EH (cell line): ENCODE measurements at regions not wholly inside any gene's neighbourhood (a gene's known extent, or its start where the extent isn't known, plus 50 kb on each side); places are given as distances from the start of the nearest gene placed in this dataset.
A peak's percentile ranks its signal among the peaks of the same experiment; 100 is the strongest.
"Not testable (repeated sequence)": the region's sequence is repeated elsewhere in the genome, so short reads cannot be mapped to it uniquely, and the experiment has no call there.

Experiments used
- DNase-seq: peaks from one replicate; pipeline ENCODE4 v3.0.0-alpha.2; 2015; ENCODE audit warnings: low read depth

DNA sequence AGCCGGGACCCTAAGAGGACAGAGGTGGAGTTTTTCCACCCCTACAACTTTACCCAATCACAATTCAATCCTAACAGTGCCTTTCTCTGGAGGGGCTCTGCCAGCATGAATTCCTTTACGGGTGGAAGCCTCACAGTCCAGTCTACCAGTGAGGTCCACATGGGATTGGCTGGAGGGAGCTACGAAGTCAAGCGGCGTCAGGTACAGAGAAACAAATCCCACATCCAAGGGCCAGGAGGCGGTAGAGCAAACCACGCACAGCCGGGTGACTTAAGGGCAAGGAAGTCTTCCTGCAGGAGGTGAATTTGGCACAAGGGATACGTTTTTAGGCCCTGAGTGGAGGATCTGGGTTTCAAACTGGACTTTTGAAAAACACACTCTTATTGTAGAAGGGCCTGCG, 199.6 kb downstream of the UQCRFS1 start:
- no peak for DNase-seq

DNA sequence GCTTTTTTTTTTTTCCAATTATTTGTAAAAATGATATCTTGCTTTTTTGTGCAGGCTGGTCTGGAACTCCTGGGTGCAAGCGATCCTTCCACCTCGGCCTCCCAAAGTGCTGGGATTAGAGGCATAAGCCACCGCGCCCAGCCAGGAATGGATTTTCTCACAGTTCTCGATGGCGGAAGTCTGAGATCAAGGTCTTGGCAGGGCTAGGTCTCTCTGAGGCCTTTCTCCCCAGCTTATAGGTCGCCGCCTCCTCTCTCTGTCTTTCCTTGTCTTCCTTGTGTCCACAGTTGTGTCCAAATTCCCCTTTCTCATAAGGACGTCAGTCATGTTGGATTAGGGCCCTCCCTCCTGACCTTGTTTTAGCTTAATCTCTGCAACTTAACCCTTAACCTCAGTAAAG, 200.5 kb downstream of the UQCRFS1 start:
- DNase-seq: no peak

DNA sequence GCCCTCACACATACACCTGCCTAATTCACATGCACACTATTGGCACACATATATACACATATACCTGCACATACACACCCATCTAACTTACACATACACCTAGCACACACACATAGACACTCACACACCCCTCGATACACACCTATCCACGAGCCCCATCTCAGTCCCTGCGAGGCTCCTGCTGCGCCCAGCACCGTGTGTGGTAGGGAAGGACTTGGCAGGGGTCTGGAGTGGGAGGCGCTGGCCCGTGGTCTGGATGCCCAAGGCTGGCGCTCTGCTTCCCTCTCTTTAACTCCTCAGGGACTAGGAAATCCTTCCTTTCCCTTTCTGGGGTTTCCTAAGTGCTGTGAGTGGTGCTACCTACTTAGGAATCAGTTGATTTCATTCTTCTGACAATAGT, 202.7 kb downstream of the UQCRFS1 start:
- DNase-seq: no peak

DNA sequence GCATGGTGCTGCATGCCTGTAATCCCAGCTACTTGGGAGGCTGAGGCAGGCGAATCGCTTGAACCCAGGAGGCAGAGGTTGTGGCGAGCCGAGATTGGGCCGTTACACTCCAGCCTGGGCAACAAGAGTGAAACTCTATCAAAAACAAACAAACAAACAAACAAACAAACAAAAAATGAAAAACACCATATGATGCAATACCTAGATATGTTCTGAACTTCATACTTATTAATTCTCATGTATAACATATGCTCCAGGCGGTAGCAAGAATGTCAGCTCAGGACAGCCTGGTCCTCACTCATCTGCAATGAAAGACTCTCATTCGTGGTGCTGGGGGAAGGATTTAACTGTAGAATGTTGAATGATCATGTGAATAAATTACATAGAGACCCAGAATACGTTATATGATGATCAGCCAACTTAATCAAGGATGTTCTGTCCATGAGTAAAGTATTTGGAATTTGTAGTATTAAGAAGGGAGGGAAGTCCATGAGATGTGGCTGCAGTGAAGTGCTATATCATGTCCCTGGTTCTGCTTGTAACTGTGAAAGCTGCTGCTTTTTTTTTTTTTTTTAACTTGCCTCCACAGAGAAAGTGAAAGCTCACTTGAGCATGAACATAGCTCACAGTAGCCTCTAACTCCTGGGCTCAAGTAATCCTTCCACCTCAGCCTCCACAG, 206.8 kb downstream of the UQCRFS1 start:
- peak; percentile 85 for DNase-seq

DNA sequence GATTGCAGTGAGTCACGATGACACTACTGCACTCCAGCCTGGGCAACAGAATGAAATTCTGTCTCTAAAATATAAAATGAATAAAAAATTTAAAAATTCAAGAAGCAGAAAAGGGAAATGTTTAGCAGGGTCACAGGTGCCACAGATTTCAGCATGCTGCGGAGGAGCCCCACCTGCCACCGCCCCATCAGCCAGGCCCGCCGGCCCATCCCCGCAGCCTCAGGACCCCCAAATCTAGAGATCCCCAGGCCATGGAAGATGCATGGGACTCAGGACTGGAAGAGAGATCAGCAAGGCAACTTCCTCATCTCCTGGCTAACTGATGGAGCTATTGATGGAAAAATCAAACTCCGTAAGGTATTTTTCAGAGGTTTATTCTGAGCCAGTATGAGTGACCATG, 208.2 kb downstream of the UQCRFS1 start:
- DNase-seq: no peak

DNA sequence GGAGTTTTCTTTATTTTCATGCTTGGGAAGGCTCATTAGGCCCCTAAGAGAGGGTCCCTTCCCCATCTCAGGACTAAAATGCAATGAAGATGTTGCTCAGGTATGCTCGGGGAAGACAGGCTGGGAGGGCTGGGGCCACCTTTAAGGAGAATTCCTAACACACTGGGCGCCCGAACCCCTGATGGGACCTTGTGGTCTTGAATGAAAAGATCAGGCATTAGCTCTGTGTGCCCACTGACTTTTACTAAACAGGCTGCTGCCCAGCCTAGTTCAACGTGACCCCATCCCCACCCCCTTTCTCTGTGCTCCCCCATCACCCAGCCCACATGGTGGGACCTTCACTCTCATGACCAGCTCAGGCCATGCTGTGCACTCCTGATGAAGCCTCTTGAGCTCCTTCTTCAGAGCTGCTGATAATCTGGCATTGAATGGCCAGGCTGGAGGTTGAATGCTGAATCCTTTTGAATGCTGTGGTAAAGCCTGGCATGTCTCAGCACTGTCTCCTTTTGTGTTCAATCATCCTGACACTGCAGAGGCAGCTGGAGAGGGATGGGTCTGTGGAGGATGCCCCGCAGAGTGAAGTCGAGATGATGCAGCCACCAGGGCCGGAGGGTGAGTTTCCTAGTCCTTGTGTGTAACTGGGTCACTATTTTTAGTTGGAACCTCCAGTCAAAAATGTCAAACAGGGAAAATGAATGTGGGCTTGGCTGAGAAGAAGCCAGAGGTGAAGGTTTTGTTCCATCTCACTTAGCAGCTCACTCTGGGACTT, 209.1 kb downstream of the UQCRFS1 start:
- peak; percentile 6 for DNase-seq

DNA sequence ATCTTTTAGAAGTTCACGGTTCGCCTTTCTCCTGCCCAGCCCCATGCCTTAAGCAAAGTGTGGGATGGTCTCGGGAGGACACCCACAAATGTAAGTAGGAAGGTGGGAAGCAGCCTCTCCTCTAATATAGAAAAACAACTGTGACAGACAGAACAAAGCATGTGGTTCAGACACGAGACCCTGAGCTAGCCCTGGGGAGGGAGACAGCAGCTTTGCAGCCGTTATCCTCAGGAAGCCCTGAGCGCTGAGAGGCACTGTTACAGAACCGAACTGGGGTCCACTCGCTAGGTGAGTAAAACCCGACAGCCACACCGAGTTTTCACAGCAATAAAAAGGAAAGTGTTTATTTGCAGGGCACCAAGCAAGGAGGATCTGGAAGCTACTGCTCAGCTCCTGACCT, 210.6 kb downstream of the UQCRFS1 start:
- DNase-seq: no peak

DNA sequence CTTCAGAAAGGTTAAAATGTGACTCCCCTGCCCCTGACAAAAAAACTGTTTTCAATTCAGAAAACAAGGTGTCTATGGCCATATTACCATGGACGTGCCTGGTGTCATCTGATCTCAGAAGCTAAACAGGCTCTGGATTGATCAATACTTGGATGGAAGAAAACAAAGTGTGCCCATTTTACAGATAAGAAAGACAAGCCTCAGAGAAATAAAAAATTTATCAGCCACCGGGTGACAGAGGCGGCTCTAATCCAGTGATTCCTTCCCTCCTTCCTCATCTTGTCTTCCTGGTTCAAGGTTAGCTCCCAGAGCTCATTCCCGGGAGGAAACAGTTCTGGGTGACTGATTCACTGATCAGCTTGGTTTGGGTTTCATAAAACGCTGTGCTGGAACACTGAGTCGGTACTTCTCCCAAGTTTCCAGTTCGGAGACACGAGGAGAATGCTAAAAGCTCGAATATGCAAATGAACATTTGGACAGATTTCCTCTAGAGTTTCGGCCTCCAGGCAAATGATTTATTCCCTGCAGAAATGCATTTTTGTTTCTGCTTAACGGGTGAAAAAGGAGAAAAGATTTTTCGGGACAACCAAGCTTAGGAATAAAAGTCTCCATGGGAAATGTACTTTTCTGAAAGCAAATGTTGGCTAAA, 211.2 kb downstream of the UQCRFS1 start:
- DNase-seq: peak; percentile 25

DNA sequence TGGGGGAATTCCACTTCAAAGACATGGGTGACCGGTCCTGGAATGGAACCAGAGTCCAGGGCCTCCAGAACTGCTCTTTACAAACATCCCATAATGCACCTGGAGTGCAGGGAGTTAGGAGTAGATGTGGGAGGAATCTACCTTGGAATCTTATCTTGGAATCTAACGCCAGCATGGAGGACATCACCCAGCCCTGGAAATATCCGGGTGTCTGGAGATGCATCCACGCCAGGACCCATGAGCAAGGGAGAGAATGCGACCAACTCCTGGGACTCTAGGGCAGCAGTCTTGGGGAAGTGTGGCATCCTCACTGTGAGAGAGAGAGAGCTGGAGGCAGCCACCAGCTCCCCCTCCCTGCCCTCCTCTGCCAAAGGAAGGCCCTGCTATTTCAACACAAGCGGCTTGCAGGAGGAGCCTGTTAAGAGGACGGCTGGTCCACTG, 211.8 kb downstream of the UQCRFS1 start:
- peak; percentile 37 for DNase-seq

DNA sequence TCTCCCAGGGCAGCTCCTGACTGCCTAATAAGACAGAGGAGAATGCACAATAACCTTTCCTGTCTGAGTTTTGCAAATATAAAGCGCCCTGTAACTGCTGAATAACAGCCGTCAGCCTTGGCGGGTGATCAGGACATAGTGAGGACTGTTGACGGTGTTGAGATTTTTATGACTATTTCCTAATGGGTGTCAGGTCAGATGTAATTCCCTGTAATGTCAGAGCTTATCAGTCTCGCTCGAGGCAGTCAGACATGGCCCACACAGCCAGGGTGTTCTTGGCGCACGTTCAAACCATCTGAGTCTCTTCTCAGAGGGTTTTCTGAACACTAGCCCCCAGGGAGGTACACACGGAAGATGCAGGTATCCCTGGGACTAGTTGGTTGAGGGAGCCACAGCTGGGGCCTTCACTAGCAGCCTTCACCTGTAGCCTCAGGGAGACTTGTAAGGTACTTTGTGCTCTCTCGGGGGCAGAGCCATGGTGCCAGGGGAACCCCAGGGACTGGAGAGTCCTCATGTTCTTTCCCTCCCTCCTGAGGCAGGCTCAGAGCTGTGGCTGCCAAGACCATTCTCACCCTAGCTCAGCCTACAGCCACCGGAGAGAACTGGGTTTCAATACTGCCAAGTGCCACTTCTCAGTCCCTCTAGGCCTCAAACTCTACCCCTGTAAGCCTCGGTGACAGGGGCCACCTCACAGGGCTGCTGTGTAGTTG, 213.1 kb downstream of the UQCRFS1 start:
- no peak for DNase-seq

DNA sequence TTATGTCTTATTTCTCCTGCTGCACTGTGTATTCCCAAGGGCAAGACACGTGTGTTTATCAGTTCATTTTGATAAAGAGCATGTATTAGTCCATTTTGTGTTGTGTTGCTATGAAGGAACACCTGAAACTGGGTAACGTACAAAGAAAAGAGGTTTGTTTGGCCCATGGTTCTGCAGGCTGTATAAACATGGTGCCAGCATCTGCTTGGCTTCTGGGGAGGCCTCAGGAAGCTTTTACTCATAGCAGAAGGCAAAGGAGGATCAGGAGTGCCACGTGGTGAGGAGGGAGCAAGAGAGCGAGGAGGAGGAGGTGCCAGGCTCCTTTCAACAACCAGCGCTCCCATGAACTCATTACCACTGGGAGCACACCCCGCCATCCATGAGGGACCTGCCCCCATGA, 214.0 kb downstream of the UQCRFS1 start:
- no peak for DNase-seq

DNA sequence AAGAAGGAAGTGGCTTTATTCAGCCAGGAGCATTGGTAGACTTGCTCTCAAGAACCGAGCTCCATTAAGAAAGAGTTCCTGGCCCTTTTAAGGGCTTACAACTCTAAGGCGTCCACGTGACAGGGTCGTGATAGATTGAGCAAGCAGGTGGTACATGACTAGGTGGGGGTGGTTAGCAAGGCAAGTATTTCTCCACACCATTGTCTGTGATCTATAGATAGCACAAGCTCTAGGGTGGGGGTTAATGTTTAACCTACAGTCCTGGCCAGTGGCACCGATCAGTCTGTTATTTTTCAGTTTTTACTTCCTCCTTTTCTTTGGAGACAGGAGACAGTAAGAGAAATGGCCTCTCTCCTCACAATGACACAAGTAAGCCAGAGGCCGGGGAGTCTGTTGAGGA, 215.1 kb downstream of the UQCRFS1 start:
- not testable (repeated sequence) for DNase-seq

DNA sequence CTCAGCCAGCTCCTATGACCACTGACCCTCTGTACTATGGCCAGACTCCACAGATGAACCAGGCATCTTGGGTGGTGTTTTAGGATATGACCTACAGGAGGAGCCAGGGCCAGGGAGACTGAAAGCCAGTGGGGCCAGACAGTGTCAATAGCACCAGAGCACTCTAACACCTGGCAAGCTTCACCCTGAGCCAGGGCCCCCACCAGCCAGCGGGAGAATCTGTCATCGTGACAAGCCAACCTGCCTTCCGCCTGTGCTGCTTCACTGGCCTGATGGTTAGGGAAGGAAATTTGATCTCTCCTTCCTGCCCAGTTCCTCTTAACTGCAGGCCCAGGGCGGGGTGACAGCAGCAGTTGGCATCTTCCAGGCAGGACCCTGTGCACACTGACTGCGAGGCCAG, 222.4 kb downstream of the UQCRFS1 start:
- no peak for DNase-seq

DNA sequence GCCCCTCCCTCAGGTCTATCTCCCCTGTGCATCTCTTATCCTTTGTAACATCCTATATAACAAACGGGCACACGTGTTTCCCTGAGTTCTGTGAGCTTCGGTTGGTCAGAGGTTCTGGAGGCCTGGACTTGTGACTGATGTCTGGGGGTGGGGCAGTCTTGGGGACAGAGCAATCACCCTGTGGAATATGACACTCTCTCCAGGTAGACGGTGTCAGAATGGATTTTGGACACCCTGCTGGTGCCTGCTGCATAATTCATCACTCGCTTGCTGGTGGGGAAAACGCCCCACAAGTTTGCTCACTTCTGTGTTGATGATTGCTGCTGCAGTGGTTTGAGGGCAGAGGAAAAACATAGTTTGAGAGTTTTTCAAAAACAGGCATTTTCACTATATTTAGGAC, 223.2 kb downstream of the UQCRFS1 start:
- DNase-seq: no peak

DNA sequence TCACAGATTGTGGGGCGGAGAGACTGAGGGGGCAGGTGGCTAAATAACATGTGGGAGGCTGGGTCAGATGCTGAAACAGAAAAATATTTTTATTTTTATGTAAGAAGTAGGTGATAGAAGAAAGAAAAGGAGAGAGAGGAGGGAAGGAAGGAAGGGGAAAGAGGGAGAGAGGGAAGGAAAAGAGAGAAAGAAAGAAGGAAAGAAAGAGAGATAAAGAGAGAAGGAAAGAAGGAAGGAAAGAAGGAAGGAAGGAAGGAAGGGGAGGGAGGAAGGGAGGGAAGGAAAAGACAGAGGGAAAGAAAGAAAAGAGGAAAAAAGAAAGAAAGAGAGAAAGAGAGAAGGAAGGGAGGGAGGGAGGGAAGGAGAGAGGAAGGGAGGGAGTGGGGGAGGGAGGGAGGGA, 224.9 kb downstream of the UQCRFS1 start:
- no peak for DNase-seq

DNA sequence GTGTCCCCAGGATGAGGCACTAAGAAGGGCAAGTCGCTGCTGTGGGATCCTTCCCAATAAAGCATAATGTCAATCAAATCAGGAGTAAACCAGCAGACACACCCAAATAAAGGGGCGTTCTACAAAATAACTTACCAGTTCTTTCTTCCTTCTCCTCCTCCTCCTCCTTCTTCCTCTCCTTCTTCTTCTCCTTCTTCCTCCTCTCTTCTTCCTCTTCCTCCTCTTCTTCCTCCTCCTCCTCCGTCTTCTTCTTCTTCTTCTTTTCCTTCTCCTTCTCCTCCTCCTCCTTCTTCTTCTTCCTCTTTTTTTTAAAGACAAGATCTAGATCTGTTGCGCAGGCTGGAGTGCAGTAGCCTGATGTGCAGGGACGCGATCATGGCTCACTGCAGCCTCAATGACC, 225.8 kb downstream of the UQCRFS1 start:
- DNase-seq: no peak

DNA sequence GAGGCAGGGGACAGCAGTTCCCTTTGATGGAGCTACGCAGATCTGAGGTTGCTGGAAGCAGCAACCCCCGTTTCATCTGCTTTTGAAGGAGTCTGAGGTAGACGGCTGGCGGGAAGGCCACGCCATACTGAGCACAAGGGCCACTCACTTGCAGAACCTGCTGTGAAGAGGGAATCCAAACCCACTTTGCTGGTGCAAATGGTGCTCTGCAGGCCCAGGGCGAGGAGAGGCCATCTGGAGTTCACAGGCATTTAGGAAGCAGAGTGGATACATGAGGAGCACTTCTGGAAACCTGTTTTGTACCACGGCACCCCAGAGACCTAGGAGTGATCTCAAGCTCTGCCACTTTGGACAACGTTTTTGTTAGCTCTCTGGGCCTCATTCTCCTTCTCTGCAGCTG, 227.8 kb downstream of the UQCRFS1 start:
- DNase-seq: no peak

DNA sequence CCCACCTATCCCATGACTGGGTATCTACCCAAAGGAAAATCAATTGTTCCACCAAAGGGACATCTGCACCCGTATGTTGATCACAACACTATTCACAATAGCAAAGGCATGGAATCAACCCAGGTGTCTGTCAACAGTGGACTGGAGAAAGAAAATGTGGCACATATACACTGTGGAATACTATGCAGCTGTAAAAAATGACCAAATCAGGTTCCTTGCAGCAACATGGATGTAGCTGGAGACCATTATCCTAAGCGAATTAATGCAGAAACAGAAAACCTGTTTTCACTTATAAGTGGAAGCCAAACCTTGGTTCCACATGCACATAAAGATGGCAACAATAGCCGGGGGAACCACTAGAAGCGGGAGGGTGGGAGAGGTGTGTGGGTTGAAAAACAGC, 228.6 kb downstream of the UQCRFS1 start:
- DNase-seq: no peak

DNA sequence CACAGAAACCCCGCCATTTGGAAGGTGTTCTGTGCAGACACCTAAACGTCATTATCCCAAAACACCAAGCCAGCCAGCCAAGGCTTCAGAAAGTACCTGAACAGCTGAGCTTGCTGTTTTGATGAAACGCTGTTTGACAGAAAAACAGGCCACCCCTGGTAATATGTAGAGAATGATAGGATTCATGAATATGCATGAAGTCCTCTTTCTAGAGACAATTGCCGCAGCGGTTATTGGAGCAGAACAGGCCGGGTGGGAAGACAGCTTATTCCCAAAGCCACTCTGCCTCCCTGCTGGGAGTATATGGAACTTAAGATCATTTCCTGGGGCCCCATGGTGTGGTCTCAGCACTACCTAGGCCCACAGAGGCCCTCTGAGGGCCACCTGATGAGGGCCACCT, 229.5 kb downstream of the UQCRFS1 start:
- no peak for DNase-seq

DNA sequence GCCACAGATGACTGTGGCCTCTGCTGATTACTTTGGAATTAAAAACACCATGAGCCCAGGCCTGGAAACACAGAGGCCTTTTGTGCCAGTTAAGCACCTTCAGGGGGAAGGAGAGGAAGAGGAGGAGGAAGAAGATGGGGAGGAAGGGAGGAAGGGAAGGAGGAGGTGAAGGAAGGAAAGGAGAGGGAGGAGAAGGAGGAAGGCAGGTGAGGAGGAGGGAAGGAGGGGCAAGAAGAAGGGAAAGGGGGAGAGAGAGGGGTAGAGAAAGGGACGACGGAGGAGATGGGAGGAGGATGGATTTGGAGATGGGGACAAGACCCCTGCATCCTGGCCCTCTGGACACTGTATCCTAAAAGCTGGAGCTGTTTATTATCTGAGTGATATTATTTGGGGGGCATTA, 231.0 kb downstream of the UQCRFS1 start:
- no peak for DNase-seq

DNA sequence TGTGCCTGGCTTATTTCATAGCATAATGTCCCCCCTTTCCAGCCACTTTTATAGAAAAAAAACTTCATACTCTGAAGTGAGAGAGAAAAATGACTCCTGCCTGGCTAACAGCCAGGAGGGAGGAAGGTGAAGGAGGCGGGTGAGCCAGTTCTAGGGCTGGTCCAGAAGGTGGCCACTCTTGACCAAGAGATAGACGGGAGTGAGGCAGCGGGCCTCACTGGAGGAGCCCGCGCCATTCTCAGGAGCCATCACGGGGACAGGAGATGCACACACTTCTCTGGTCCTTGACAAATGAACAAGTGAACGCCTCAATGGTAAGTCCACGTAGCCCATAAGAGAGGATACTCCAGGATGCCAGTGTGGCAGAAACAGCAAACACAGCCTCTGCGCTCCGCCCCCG, 231.4 kb downstream of the UQCRFS1 start:
- no peak for DNase-seq

DNA sequence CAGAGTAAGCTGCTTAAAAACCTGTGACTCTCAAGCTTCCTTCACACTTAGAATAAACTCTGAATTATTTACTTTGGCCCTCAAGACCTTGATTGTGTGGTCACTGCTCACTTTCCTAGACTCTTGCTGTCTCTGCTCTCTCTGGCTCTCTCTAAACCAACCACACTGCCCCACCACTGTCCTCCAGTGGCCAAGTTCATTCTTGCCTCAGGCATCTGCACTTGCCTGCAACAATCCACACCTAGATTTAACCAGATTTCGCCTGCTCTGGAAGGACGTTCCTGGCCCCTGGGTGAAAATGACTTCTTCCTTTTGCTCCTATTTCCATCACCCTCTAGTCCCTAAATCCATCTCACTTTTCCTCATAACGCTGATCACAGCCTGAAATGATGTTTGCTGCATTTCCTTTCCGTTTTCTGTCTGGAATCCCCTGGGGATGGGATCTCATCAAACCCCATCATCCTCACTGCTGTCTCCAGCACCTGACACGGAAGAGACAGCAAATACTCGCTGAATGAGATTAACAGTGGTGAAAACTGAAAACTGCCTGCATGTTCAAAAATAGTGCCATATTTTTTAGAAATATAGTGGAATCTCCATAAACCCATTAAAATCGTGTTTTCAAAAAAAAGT, 232.6 kb downstream of the UQCRFS1 start:
- DNase-seq: peak; percentile 74
